HG03565 (cell line): ENCODE measurements at regions not wholly inside any gene's neighbourhood (a gene's known extent, or its start where the extent isn't known, plus 50 kb on each side); places are given as distances from the start of the nearest gene placed in this dataset.
"Not testable (repeated sequence)": the region's sequence is repeated elsewhere in the genome, so short reads cannot be mapped to it uniquely, and the experiment has no call there.

Source experiments
- ATAC-seq: cut with Tn5 transposase; IDR thresholded peaks from one replicate; pipeline ENCODE4 v1.9.1; 2021; ENCODE audit warnings: mild to moderate bottlenecking, moderate library complexity; ENCODE audit not compliant: unreplicated experiment

- ATAC-seq, result no peak
Observed at GRCh38 chr3:5581743-5582142, 394.2 kb downstream of the EDEM1 start.

GRCh38 chr3:5583920-5584319 is 396.4 kb downstream of the EDEM1 start:
- ATAC-seq, result no peak

- ATAC-seq, result no peak
Observed at GRCh38 chr3:5585085-5585484, 397.6 kb downstream of the EDEM1 start.

GRCh38 chr3:5606884-5607472 is 419.5 kb downstream of the EDEM1 start:
- no peak for ATAC-seq

- no peak for ATAC-seq
Observed at GRCh38 chr3:5607581-5607980, 420.1 kb downstream of the EDEM1 start.

GRCh38 chr3:5608971-5609370 is 421.5 kb downstream of the EDEM1 start:
- ATAC-seq, result not testable (repeated sequence)

GRCh38 chr3:5613599-5613998 is 426.1 kb downstream of the EDEM1 start:
- no peak for ATAC-seq

GRCh38 chr3:5616873-5617272 is 429.4 kb downstream of the EDEM1 start:
- no peak for ATAC-seq

- no peak for ATAC-seq
Observed at GRCh38 chr3:5618170-5618569, 430.7 kb downstream of the EDEM1 start.

- no peak for ATAC-seq
Observed at GRCh38 chr3:5630406-5630805, 442.9 kb downstream of the EDEM1 start.

- ATAC-seq, result no peak
Observed at GRCh38 chr3:5633960-5634359, 446.5 kb downstream of the EDEM1 start.

GRCh38 chr3:5634411-5634810 is 446.9 kb downstream of the EDEM1 start:
- ATAC-seq, result no peak

GRCh38 chr3:5635746-5636145 is 448.2 kb downstream of the EDEM1 start:
- ATAC-seq, result no peak

GRCh38 chr3:5638550-5638949 is 451.0 kb downstream of the EDEM1 start:
- ATAC-seq, result no peak

- ATAC-seq, result no peak
Observed at GRCh38 chr3:5644773-5645670, 457.5 kb downstream of the EDEM1 start.

GRCh38 chr3:5645692-5646410 is 458.3 kb downstream of the EDEM1 start:
- ATAC-seq, result no peak

GRCh38 chr3:5650303-5650702 is 462.8 kb downstream of the EDEM1 start:
- ATAC-seq, result no peak

GRCh38 chr3:5651351-5651750 is 463.8 kb downstream of the EDEM1 start:
- no peak for ATAC-seq

GRCh38 chr3:5653426-5654143 is 466.1 kb downstream of the EDEM1 start:
- ATAC-seq, result no peak

- no peak for ATAC-seq
Observed at GRCh38 chr3:5657106-5657505, 469.6 kb downstream of the EDEM1 start.

GRCh38 chr3:5663601-5664000 is 476.1 kb downstream of the EDEM1 start:
- ATAC-seq, result no peak
